ENCODE measurements at regions not wholly inside any gene's neighbourhood (a gene's known extent, or its start where the extent isn't known, plus 50 kb on each side); places are given as distances from the start of the nearest gene placed in this dataset.

- no peak for DNase-seq
- no peak for ATAC-seq
Measured at GRCh38 chr2:217228732-217229131, 368.9 kb upstream of the TNP1 start.

GRCh38 chr2:217227794-217228193, 367.9 kb upstream of the TNP1 start:
- no peak for DNase-seq
- no peak for ATAC-seq

- no peak for DNase-seq
- ATAC-seq = no peak
Measured at GRCh38 chr2:217225596-217225995, 365.7 kb upstream of the TNP1 start.

- DNase-seq (peak; percentile 58), ATAC-seq (peak; percentile 95)
Measured at GRCh38 chr2:217223222-217223930, 363.5 kb upstream of the TNP1 start.

GRCh38 chr2:217222309-217222910, 362.5 kb upstream of the TNP1 start:
- ATAC-seq = no peak
- DNase-seq = no peak

- no peak for ATAC-seq
- DNase-seq = no peak
Measured at GRCh38 chr2:217220228-217221013, 360.6 kb upstream of the TNP1 start.

- ATAC-seq (no peak), DNase-seq (no peak)
Measured at GRCh38 chr2:217219164-217219520, 359.3 kb upstream of the TNP1 start.

GRCh38 chr2:217218269-217219163, 358.7 kb upstream of the TNP1 start:
- DNase-seq = no peak

GRCh38 chr2:217216982-217217381, 357.1 kb upstream of the TNP1 start:
- DNase-seq (no peak), ATAC-seq (no peak)

More at GRCh38 chr2:217218269-217219163, 358.7 kb upstream of the TNP1 start:
- no peak for ATAC-seq

GRCh38 chr2:217216316-217216715, 356.5 kb upstream of the TNP1 start:
- DNase-seq (no peak), ATAC-seq (no peak)

- DNase-seq (no peak), ATAC-seq (no peak)
Measured at GRCh38 chr2:217215877-217216276, 356.0 kb upstream of the TNP1 start.

- ATAC-seq = no peak
Measured at GRCh38 chr2:217208867-217209266, 349.0 kb upstream of the TNP1 start.

GRCh38 chr2:217207699-217208010, 347.8 kb upstream of the TNP1 start:
- no peak for ATAC-seq
- no peak for DNase-seq

More at GRCh38 chr2:217208867-217209266, 349.0 kb upstream of the TNP1 start:
- DNase-seq = no peak

- ATAC-seq (no peak), DNase-seq (no peak)
Measured at GRCh38 chr2:217206907-217207698, 347.2 kb upstream of the TNP1 start.

GRCh38 chr2:217206016-217206725, 346.3 kb upstream of the TNP1 start:
- ATAC-seq = peak; percentile 79
- no peak for DNase-seq

- DNase-seq (no peak), ATAC-seq (no peak)
Measured at GRCh38 chr2:217204358-217204757, 344.5 kb upstream of the TNP1 start.

- ATAC-seq (no peak), DNase-seq (no peak)
Measured at GRCh38 chr2:217203086-217203485, 343.2 kb upstream of the TNP1 start.

GRCh38 chr2:217199255-217199630, 339.4 kb upstream of the TNP1 start:
- no peak for ATAC-seq
- no peak for DNase-seq

- DNase-seq (no peak), ATAC-seq (no peak)
Measured at GRCh38 chr2:217195658-217196446, 336.0 kb upstream of the TNP1 start.

- ATAC-seq = no peak
- no peak for DNase-seq
Measured at GRCh38 chr2:217195016-217195415, 335.2 kb upstream of the TNP1 start.
